GM12865 (cell line): ENCODE measurements at regions not wholly inside any gene's neighbourhood (a gene's known extent, or its start where the extent isn't known, plus 50 kb on each side); places are given as distances from the start of the nearest gene placed in this dataset.

Experiments used
- DNase-seq: peaks from one replicate; pipeline ENCODE4 v3.0.0; 2010; ENCODE audit warnings: low read depth
- H3K4me3 ChIP-seq: 2 replicates; pipeline ENCODE4 v1.5.1; 2011; ENCODE audit warnings: mild to moderate bottlenecking, low read depth, low read length, control low read depth
- CTCF ChIP-seq: IDR thresholded peaks from 2 replicates; pipeline ENCODE4 v1.5.1; 2011; ENCODE audit warnings: low read length, control low read depth, low read depth, inconsistent platforms; ENCODE audit not compliant: insufficient read depth; ENCODE audit errors: missing control alignments

- peak; percentile 51 for DNase-seq
- peak overlapping the region; percentile 22; the same call in 1 of the 2 replicates for H3K4me3 ChIP-seq
- peak; percentile 21 for TF ChIP-seq CTCF
These were observed 255.7 kb upstream of the MKLN1 start for GRCh38 chr7:131071786-131072504.

DNA sequence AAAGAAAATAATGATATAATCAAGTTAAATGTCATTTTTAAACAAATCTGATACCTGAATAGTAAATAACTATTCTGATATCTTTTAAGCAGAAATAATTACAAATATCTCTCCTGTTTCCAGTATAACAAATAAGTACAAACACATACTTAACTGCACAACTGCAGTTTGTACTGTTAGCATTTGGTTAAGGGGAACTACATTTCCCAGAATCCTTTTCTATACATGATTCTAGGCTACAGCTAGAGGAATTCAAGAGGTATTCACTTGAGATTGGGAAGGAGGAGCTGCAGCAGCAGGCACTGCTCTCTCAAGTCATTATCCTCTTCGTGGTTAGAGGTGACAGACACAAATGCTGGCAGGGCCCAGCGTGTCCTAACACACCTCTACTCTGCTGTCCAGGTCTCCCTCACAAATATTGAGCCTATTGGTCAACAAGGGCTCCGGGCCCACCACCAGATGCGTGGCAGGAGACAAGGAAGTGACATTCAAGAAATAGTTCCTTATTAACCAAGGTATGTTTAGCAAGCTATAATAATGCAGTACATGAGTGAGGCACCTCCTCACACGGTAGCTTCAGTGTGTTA lies 255.1 kb upstream of the MKLN1 start:
- peak overlapping the region; percentile 22; the same call in 1 of the 2 replicates for H3K4me3 ChIP-seq
- peak; percentile 21 for DNase-seq

DNA sequence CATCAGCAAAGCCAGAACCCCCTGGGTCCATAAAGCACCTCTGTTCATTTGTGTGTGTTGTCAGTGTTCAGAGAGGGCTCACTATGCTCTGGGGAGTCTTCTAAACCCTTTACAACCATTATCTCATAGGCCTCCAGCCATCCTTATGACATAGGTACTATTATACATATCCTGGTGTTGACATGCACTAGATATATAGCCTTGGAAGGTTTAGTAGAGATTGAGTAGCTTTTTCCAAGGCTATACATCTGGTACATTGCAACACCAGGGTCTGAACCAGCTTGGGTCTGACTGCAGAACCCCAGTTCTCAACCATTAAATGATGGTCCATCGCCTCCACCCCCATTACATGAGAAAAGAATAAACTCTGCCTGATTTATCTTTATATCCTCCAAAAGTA lies 253.6 kb upstream of the MKLN1 start:
- DNase-seq: no peak
- H3K4me3 ChIP-seq: no peak overlapping the region
- TF ChIP-seq CTCF: no peak

More for the DNA sequence above, 255.1 kb upstream of the MKLN1 start:
- TF ChIP-seq CTCF: no peak

DNA sequence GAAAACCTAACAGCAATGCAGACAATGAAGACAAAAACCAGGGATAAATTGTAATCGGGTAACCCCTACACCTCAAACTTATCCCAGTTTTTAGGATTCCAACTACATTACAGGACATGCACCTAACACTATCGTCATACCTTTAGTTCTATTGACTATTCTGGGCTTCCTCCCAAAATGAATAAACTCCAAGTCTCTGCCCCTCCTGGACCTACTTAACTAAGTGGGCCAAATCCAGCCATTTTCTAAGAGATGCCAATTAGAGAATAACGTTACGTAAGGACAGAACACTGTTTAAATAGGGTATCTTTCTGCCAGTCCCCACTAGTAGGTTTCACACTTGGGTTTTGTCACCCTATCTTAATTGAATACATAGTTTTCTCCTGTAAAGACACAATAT lies 253.1 kb upstream of the MKLN1 start:
- TF ChIP-seq CTCF: no peak
- no peak overlapping the region for H3K4me3 ChIP-seq
- DNase-seq: no peak

DNA sequence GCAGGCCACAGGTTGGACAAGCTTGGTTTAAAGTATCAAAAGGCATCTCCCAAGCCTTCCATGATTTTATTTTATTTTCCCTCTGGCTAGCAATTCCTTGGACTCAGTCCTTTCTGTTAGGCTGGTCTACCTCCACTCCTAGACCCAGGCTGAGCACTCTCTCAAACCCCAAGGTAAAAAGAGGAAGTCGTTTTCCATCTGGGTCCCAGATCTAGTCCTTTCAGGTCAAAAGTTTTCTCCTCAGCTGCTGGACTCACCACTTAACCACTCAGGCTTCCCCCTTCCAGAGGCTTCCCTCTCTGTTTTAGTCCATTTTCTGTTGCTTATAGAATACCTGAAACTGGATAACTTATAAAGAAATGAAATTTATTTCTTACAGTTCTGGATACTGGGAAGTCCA lies 252.3 kb upstream of the MKLN1 start:
- no peak for DNase-seq
- TF ChIP-seq CTCF: no peak
- H3K4me3 ChIP-seq: no peak overlapping the region

GRCh38 chr7:131076032-131076431 lies 251.6 kb upstream of the MKLN1 start:
- H3K4me3 ChIP-seq: no peak overlapping the region
- no peak for TF ChIP-seq CTCF
- DNase-seq: no peak
